Erythroblast (primary cell): ENCODE measurements at regions not wholly inside any gene's neighbourhood (a gene's known extent, or its start where the extent isn't known, plus 50 kb on each side); places are given as distances from the start of the nearest gene placed in this dataset.

ENCODE experiments used
- GATA1 ChIP-seq: IDR thresholded peaks from 2 replicates; pipeline ENCODE4 v1.6.1; 2011; ENCODE audit warnings: low read depth, mild to moderate bottlenecking, control low read depth, low read length, moderate library complexity
- POLR2A ChIP-seq: IDR thresholded peaks from 2 replicates; pipeline ENCODE4 v1.6.1; 2011; ENCODE audit warnings: mild to moderate bottlenecking, low read length

GRCh38 chr7:153951316-153951715 is 100.9 kb upstream of the DPP6 start:
- TF ChIP-seq POLR2A (no peak), GATA1 (no peak)
